ENCODE measurements at regions not wholly inside any gene's neighbourhood (a gene's known extent, or its start where the extent isn't known, plus 50 kb on each side); places are given as distances from the start of the nearest gene placed in this dataset.
A peak's percentile ranks its signal among the peaks of the same experiment; 100 is the strongest.

DNA sequence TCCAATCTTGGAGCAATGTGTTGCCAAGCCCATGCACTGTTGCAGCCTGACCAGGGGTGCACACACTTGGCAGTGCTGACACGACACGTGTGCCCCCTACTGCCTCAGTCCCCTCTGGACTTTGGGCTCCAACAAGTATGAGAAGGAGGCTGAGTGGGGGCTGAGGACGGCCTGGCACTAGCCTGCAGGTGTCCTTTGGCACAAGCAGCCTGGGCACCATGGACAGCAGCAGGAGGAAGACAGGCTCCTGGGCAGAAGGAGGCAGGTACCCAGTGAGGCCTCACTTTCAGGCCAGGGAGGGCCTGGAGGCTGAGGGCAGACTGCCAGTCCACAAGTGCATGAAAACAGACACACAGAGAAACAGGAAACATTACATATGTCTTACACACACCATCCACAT lies 1702.9 kb upstream of the B3GALT2 start:
- Histone ChIP-seq H3K4me3 (replicated peaks in 1 of 2; ENCODE audit: low read depth in 1 of 2, low read length in 2 of 2) (no peak overlapping the region), H3K9ac (ENCODE audit: low read length) (no peak overlapping the region), H3K27me3 (ENCODE audit: insufficient read depth, low read length) (no peaks in the 10 kb centered on the region), H2AFZ (ENCODE audit: low read depth, low read length, poor library complexity, severe bottlenecking) (no peak overlapping the region), H3K79me2 (ENCODE audit: insufficient read depth, low read length) (no peaks in the 10 kb centered on the region), H3K4me1 (ENCODE audit: control insufficient read depth in 1 of 2, insufficient read depth in 2 of 2, low read length in 2 of 2) (no peaks in the 10 kb centered on the region), H4K20me1 (ENCODE audit: insufficient read depth) (no peaks in the 10 kb centered on the region), H3K9me2 (ENCODE audit: insufficient read depth) (no peaks in the 10 kb centered on the region; the same call in 1 of the 2 replicates), H3K9me3 (ENCODE audit: control insufficient read depth in 1 of 2, insufficient read depth in 1 of 2, low read depth in 1 of 2, low read length in 2 of 2) (no peaks in the 10 kb centered on the region), H3K4me2 (ENCODE audit: low read length) (no peak overlapping the region), H3K27ac (ENCODE audit: low read depth, low read length) (no peak overlapping the region), H3K36me3 (ENCODE audit: control insufficient read depth in 1 of 2, insufficient read depth in 2 of 2, low read length in 2 of 2) (no peaks in the 10 kb centered on the region)
- ChIA-PET POLR2A (no interaction called here), CTCF (no interaction called here), RAD21 (ENCODE audit: low non-redundant PET in 1 of 2, low total read pairs in 2 of 2, uncharacterized antibody in 2 of 2, unreplicated experiment in 2 of 2) (no interaction called here)
- no TSS peak for BruUV-seq (replicated peaks)
- intact Hi-C loops (cut with micrococcal nuclease), result no loop called here
- no peak for ATAC-seq
- no peak for TF ChIP-seq POLR2AphosphoS5 (IDR thresholded peaks at IDR 0.05; ENCODE audit: low read depth, low read length)
- TF ChIP-seq, protein P1, sequence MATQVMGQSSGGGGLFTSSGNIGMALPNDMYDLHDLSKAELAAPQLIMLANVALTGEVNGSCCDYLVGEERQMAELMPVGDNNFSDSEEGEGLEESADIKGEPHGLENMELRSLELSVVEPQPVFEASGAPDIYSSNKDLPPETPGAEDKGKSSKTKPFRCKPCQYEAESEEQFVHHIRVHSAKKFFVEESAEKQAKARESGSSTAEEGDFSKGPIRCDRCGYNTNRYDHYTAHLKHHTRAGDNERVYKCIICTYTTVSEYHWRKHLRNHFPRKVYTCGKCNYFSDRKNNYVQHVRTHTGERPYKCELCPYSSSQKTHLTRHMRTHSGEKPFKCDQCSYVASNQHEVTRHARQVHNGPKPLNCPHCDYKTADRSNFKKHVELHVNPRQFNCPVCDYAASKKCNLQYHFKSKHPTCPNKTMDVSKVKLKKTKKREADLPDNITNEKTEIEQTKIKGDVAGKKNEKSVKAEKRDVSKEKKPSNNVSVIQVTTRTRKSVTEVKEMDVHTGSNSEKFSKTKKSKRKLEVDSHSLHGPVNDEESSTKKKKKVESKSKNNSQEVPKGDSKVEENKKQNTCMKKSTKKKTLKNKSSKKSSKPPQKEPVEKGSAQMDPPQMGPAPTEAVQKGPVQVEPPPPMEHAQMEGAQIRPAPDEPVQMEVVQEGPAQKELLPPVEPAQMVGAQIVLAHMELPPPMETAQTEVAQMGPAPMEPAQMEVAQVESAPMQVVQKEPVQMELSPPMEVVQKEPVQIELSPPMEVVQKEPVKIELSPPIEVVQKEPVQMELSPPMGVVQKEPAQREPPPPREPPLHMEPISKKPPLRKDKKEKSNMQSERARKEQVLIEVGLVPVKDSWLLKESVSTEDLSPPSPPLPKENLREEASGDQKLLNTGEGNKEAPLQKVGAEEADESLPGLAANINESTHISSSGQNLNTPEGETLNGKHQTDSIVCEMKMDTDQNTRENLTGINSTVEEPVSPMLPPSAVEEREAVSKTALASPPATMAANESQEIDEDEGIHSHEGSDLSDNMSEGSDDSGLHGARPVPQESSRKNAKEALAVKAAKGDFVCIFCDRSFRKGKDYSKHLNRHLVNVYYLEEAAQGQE (IDR thresholded peaks at IDR 0.05; ENCODE audit: low read depth), result peak; percentile 77
- no peak for DNase-seq (ENCODE audit: low read depth, low spot score)

GRCh38 chr1:194870860-194871259 lies 1684.4 kb upstream of the B3GALT2 start:
- DNase-seq (ENCODE audit: low read depth, low spot score) (no peak), ATAC-seq (no peak)
- ChIA-PET RAD21 (ENCODE audit: low non-redundant PET in 1 of 2, low total read pairs in 2 of 2, uncharacterized antibody in 2 of 2, unreplicated experiment in 2 of 2) (no interaction called here), CTCF (no interaction called here), POLR2A (no interaction called here)
- H3K9me3 ChIP-seq (ENCODE audit: control insufficient read depth in 1 of 2, insufficient read depth in 1 of 2, low read depth in 1 of 2, low read length in 2 of 2), result no peaks in the 10 kb centered on the region
- H2AFZ ChIP-seq (ENCODE audit: low read depth, low read length, poor library complexity, severe bottlenecking), result no peak overlapping the region
- intact Hi-C loops (cut with micrococcal nuclease), result no loop called here
- no peaks in the 10 kb centered on the region for H3K9me2 ChIP-seq (ENCODE audit: insufficient read depth)
- BruUV-seq (replicated peaks), result no TSS peak
- no peaks in the 10 kb centered on the region for H3K79me2 ChIP-seq (ENCODE audit: insufficient read depth, low read length)
- H3K9ac ChIP-seq (ENCODE audit: low read length), result no peak overlapping the region
- 0 out of 4 replicates have a peak, but pooled peaks cover 0 to 4% of the 10 kb centered on the region in 2 experiments for H3K4me1 ChIP-seq (ENCODE audit: control insufficient read depth in 1 of 2, insufficient read depth in 2 of 2, low read length in 2 of 2)
- H3K36me3 ChIP-seq (ENCODE audit: control insufficient read depth in 1 of 2, insufficient read depth in 2 of 2, low read length in 2 of 2), result no peaks in the 10 kb centered on the region
- no peak overlapping the region for H3K4me3 ChIP-seq (replicated peaks in 1 of 2; ENCODE audit: low read depth in 1 of 2, low read length in 2 of 2)
- H4K20me1 ChIP-seq (ENCODE audit: insufficient read depth), result no peaks in the 10 kb centered on the region
- no peak overlapping the region for H3K4me2 ChIP-seq (ENCODE audit: low read length)
- no peaks in the 10 kb centered on the region for H3K27me3 ChIP-seq (ENCODE audit: insufficient read depth, low read length)
- no peak overlapping the region for H3K27ac ChIP-seq (ENCODE audit: low read depth, low read length)
- TF ChIP-seq CBX3 (IDR thresholded peaks at IDR 0.05; ENCODE audit: low read depth) (no peak), ZNF274 (IDR thresholded peaks at IDR 0.05; ENCODE audit: low read depth, low read length) (no peak), TCF7L2 (IDR thresholded peaks at IDR 0.05; ENCODE audit: borderline replicate concordance, extremely low read depth, insufficient read depth, insufficient read length) (no peak), EZH2 (IDR thresholded peaks at IDR 0.05) (no peak), CEBPB (IDR thresholded peaks at IDR 0.05; ENCODE audit: low read depth) (no peak), MAX (IDR thresholded peaks at IDR 0.05) (no peak), POLR2AphosphoS5 (IDR thresholded peaks at IDR 0.05; ENCODE audit: low read depth, low read length) (no peak), RAD21 (IDR thresholded peaks at IDR 0.05; ENCODE audit: low read depth) (no peak)
- TF ChIP-seq, protein P1 (IDR thresholded peaks at IDR 0.05; ENCODE audit: low read depth), result no peak
- TF ChIP-seq, protein P2, sequence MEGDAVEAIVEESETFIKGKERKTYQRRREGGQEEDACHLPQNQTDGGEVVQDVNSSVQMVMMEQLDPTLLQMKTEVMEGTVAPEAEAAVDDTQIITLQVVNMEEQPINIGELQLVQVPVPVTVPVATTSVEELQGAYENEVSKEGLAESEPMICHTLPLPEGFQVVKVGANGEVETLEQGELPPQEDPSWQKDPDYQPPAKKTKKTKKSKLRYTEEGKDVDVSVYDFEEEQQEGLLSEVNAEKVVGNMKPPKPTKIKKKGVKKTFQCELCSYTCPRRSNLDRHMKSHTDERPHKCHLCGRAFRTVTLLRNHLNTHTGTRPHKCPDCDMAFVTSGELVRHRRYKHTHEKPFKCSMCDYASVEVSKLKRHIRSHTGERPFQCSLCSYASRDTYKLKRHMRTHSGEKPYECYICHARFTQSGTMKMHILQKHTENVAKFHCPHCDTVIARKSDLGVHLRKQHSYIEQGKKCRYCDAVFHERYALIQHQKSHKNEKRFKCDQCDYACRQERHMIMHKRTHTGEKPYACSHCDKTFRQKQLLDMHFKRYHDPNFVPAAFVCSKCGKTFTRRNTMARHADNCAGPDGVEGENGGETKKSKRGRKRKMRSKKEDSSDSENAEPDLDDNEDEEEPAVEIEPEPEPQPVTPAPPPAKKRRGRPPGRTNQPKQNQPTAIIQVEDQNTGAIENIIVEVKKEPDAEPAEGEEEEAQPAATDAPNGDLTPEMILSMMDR (IDR thresholded peaks at IDR 0.05 in 2 of 3, conservative IDR thresholded peaks at IDR 0.05 in 1 of 3; ENCODE audit: borderline replicate concordance in 1 of 3, insufficient read depth in 1 of 3, low read depth in 2 of 3, low read length in 2 of 3), result no peak

All from HCT116 (cell line).